ENCODE measurements at regions not wholly inside any gene's neighbourhood (a gene's known extent, or its start where the extent isn't known, plus 50 kb on each side); places are given as distances from the start of the nearest gene placed in this dataset.

DNA sequence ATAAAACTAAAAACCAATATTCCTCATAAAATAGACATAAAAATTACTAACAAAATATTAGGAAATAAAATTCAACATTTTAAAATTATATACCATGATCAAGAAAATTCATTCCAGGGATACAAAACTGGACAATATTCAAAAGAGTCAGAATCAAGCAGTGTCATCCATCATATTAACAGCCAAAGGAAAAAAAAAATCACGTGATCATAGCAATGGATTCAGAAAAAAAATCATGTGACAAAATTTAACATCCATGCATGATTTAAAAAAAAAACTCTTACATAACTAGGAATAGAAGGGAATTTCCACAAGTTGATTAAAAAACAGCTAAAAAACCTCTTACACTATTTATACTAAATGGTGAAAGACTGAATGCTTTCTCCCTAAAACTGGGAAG is 95.3 kb upstream of the USP47 start:
- H3K9me3 ChIP-seq (ENCODE audit: control insufficient read depth, low read length): no peaks in the 10 kb centered on the region
- no CpG with 5 or more reads among the region's 1 CpG for WGBS, 2 experiments (ENCODE audit: insufficient coverage in 1 of 2, insufficient read length in 1 of 2)
- Mint-ChIP-seq H3K27me3 (ENCODE audit: insufficient read depth) (peaks cover 1% of the 10 kb centered on the region), H3K36me3 (ENCODE audit: low read depth) (no peaks in the 10 kb centered on the region), H3K9me3 (peaks cover 11% of the 10 kb centered on the region), H3K27ac (no peak overlapping the region), H3K4me1 (no peaks in the 10 kb centered on the region), H3K4me3 (no peak overlapping the region)
- H3K4me3 ChIP-seq (ENCODE audit: low read length): no peak overlapping the region
- H3K9ac ChIP-seq (ENCODE audit: extremely low read depth, low read length, poor library complexity, severe bottlenecking): no peak overlapping the region
- TF ChIP-seq, protein P1, sequence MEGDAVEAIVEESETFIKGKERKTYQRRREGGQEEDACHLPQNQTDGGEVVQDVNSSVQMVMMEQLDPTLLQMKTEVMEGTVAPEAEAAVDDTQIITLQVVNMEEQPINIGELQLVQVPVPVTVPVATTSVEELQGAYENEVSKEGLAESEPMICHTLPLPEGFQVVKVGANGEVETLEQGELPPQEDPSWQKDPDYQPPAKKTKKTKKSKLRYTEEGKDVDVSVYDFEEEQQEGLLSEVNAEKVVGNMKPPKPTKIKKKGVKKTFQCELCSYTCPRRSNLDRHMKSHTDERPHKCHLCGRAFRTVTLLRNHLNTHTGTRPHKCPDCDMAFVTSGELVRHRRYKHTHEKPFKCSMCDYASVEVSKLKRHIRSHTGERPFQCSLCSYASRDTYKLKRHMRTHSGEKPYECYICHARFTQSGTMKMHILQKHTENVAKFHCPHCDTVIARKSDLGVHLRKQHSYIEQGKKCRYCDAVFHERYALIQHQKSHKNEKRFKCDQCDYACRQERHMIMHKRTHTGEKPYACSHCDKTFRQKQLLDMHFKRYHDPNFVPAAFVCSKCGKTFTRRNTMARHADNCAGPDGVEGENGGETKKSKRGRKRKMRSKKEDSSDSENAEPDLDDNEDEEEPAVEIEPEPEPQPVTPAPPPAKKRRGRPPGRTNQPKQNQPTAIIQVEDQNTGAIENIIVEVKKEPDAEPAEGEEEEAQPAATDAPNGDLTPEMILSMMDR (conservative IDR thresholded peaks at IDR 0.05): no peak
- no peak overlapping the region for H3K27ac ChIP-seq (ENCODE audit: low read depth, low read length)
- H3K36me3 ChIP-seq (ENCODE audit: control insufficient read depth, insufficient read depth, low read length): no peaks in the 10 kb centered on the region
- H3K4me1 ChIP-seq (ENCODE audit: control insufficient read depth, insufficient read depth, low read length): no peaks in the 10 kb centered on the region
- no peaks in the 10 kb centered on the region for H3K27me3 ChIP-seq (ENCODE audit: control insufficient read depth, insufficient read depth, low read length, poor library complexity, severe bottlenecking)
- no peak for DNase-seq

- no peak overlapping the region for H3K4me3 ChIP-seq (ENCODE audit: low read length)
- no peak overlapping the region for H3K9ac ChIP-seq (ENCODE audit: extremely low read depth, low read length, poor library complexity, severe bottlenecking)
- Mint-ChIP-seq H3K4me1 (peaks cover 5% of the 10 kb centered on the region), H3K36me3 (ENCODE audit: low read depth) (no peaks in the 10 kb centered on the region), H3K27me3 (ENCODE audit: insufficient read depth) (no peaks in the 10 kb centered on the region), H3K27ac (no peak overlapping the region), H3K4me3 (no peak overlapping the region), H3K9me3 (no peaks in the 10 kb centered on the region)
- no peaks in the 10 kb centered on the region for H3K9me3 ChIP-seq (ENCODE audit: control insufficient read depth, low read length)
- no peak overlapping the region for H3K27ac ChIP-seq (ENCODE audit: low read depth, low read length)
- DNase-seq: no peak
- H3K36me3 ChIP-seq (ENCODE audit: control insufficient read depth, insufficient read depth, low read length): no peaks in the 10 kb centered on the region
- TF ChIP-seq, protein P1 (conservative IDR thresholded peaks at IDR 0.05): no peak
- H3K27me3 ChIP-seq (ENCODE audit: control insufficient read depth, insufficient read depth, low read length, poor library complexity, severe bottlenecking): no peaks in the 10 kb centered on the region
- peaks cover 4% of the 10 kb centered on the region for H3K4me1 ChIP-seq (ENCODE audit: control insufficient read depth, insufficient read depth, low read length)
- 94 to 100% methylated on average over 2 to 3 of the region's 3 CpGs for WGBS, 2 experiments (ENCODE audit: insufficient coverage in 1 of 2, insufficient read length in 1 of 2)
Observed at GRCh38 chr11:11743216-11743615, 98.6 kb upstream of the USP47 start.

GRCh38 chr11:11742486-11742885 is 99.3 kb upstream of the USP47 start:
- no peak overlapping the region for H3K27ac Mint-ChIP-seq
- no peak overlapping the region for H3K4me3 Mint-ChIP-seq
- 82 to 92% methylated on average over 5 of the region's 5 CpGs for WGBS, 2 experiments (ENCODE audit: insufficient coverage in 1 of 2, insufficient read length in 1 of 2)
- H3K4me1 ChIP-seq (ENCODE audit: control insufficient read depth, insufficient read depth, low read length): peaks cover 4% of the 10 kb centered on the region
- DNase-seq: no peak
- H3K36me3 ChIP-seq (ENCODE audit: control insufficient read depth, insufficient read depth, low read length): no peaks in the 10 kb centered on the region
- peaks cover 5% of the 10 kb centered on the region for H3K4me1 Mint-ChIP-seq
- H3K4me3 ChIP-seq (ENCODE audit: low read length): no peak overlapping the region
- H3K36me3 Mint-ChIP-seq (ENCODE audit: low read depth): no peaks in the 10 kb centered on the region
- no peaks in the 10 kb centered on the region for H3K9me3 Mint-ChIP-seq
- H3K9me3 ChIP-seq (ENCODE audit: control insufficient read depth, low read length): no peaks in the 10 kb centered on the region
- H3K9ac ChIP-seq (ENCODE audit: extremely low read depth, low read length, poor library complexity, severe bottlenecking): no peak overlapping the region
- H3K27me3 Mint-ChIP-seq (ENCODE audit: insufficient read depth): no peaks in the 10 kb centered on the region
- H3K27me3 ChIP-seq (ENCODE audit: control insufficient read depth, insufficient read depth, low read length, poor library complexity, severe bottlenecking): no peaks in the 10 kb centered on the region
- H3K27ac ChIP-seq (ENCODE audit: low read depth, low read length): no peak overlapping the region
- TF ChIP-seq, protein P1 (conservative IDR thresholded peaks at IDR 0.05): no peak
